ENCODE measurements at regions not wholly inside any gene's neighbourhood (a gene's known extent, or its start where the extent isn't known, plus 50 kb on each side); places are given as distances from the start of the nearest gene placed in this dataset.

DNA sequence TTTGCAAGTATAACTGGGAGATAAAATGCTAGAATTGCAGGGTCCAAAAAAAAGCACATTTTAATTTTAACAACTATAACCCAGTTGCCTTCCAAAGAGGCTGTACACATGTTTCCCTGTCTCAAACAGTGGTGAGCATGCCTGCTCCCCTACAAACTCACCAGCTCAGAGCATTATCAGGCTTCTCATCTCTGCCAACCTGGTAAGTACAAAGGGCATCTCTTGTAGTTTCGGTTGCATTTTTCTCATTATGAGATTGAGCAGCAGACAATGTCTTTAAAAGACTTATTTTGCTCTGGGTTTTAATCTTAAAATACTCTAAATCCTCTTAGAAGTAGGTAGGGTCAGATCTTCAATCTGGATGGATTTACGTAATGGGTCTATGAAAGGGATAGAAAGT lies 107.1 kb upstream of the MSX2 start:
- no peak for DNase-seq (ENCODE audit: extremely low read depth, low read depth)
- H3K4me3 ChIP-seq (replicated peaks; ENCODE audit: low read depth, low read length), result no peak overlapping the region
- TF ChIP-seq CTCF (IDR thresholded peaks at IDR 0.05; ENCODE audit: low read depth, low read length, missing control alignments), result no peak

- DNase-seq (ENCODE audit: extremely low read depth, low read depth), result no peak
- TF ChIP-seq CTCF (IDR thresholded peaks at IDR 0.05; ENCODE audit: low read depth, low read length, missing control alignments), result no peak
Observed at GRCh38 chr5:174617910-174618309, 106.5 kb upstream of the MSX2 start.

GRCh38 chr5:174618589-174618988 lies 105.8 kb upstream of the MSX2 start:
- DNase-seq (ENCODE audit: extremely low read depth, low read depth), result no peak
- H3K4me3 ChIP-seq (replicated peaks; ENCODE audit: low read depth, low read length), result no peak overlapping the region
- no peak for TF ChIP-seq CTCF (IDR thresholded peaks at IDR 0.05; ENCODE audit: low read depth, low read length, missing control alignments)

More at GRCh38 chr5:174617910-174618309, 106.5 kb upstream of the MSX2 start:
- no peak overlapping the region for H3K4me3 ChIP-seq (replicated peaks; ENCODE audit: low read depth, low read length)

DNA sequence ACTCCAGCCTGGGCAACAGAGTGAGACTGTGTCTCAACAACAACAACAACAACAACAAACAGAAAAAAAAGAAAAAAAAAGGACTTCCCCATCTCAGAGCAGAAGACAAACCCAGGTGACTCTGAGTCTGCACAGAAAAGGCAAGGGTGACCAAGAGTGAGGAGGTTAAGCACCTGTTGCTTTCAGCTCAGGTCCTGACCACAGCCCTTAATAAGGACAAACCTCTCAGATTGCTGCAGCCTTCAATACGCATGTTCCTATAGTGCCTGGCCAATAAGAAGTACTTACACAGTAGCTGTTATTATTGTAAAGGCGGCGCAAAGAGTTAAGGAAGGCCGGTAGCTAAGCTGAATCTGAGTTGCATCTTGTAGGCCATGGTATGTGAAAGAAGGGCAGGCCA lies 102.3 kb upstream of the MSX2 start:
- H3K4me3 ChIP-seq (replicated peaks; ENCODE audit: low read depth, low read length), result no peak overlapping the region
- DNase-seq (ENCODE audit: extremely low read depth, low read depth), result no peak
- TF ChIP-seq CTCF (IDR thresholded peaks at IDR 0.05; ENCODE audit: low read depth, low read length, missing control alignments), result no peak

- DNase-seq (ENCODE audit: extremely low read depth, low read depth), result no peak
Observed at GRCh38 chr5:174623018-174623417, 101.4 kb upstream of the MSX2 start.

GRCh38 chr5:174623433-174624019 lies 100.9 kb upstream of the MSX2 start:
- DNase-seq (ENCODE audit: extremely low read depth, low read depth), result no peak
- TF ChIP-seq CTCF (IDR thresholded peaks at IDR 0.05; ENCODE audit: low read depth, low read length, missing control alignments), result no peak
- H3K4me3 ChIP-seq (replicated peaks; ENCODE audit: low read depth, low read length), result no peak overlapping the region

More at GRCh38 chr5:174623018-174623417, 101.4 kb upstream of the MSX2 start:
- no peak for TF ChIP-seq CTCF (IDR thresholded peaks at IDR 0.05; ENCODE audit: low read depth, low read length, missing control alignments)
- H3K4me3 ChIP-seq (replicated peaks; ENCODE audit: low read depth, low read length), result no peak overlapping the region

All from HFF-Myc (cell line).